AG04450 (cell line): ENCODE measurements at regions not wholly inside any gene's neighbourhood (a gene's known extent, or its start where the extent isn't known, plus 50 kb on each side); places are given as distances from the start of the nearest gene placed in this dataset.

ENCODE experiments used
- CTCF ChIA-PET: fragments of 300-600, 350-600 bp; formaldehyde crosslinking; extraction: SDS; loops from one replicate; lab custom pipeline; 2022; ENCODE audit warnings: antibody characterized with exemption, inconsistent platforms; lab: Charles Lee
- POLR2A ChIA-PET: fragments of 350-600 bp; formaldehyde crosslinking; extraction: SDS; loops from one replicate; lab custom pipeline; 2021; ENCODE audit warnings: antibody characterized with exemption, inconsistent platforms; lab: Yijun Ruan, JAX
- DNase-seq: peaks from one replicate; pipeline ENCODE4 v3.0.0-alpha.2; 2011; ENCODE audit warnings: low read depth, low spot score
- H3K27ac ChIP-seq: one replicate; pipeline ENCODE4 v1.5.1; 2012; ENCODE audit warnings: low read depth, low read length, control low read depth
- H3K27me3 ChIP-seq: one replicate; pipeline ENCODE4 v1.6.0; 2012; ENCODE audit warnings: low read length; ENCODE audit not compliant: control insufficient read depth, insufficient read depth
- H3K4me3 ChIP-seq: 2 replicates; pipeline ENCODE4 v1.5.1; 2011; ENCODE audit warnings: mild to moderate bottlenecking, low read depth, low read length, control low read depth
- H3K9me3 ChIP-seq: 2 replicates; pipeline ENCODE4 v1.5.1; 2012; ENCODE audit warnings: low read length; ENCODE audit not compliant: control insufficient read depth, insufficient read depth
- TF ChIP-seq, protein P1 (sequence below): IDR thresholded peaks from 2 replicates; pipeline ENCODE4 v1.5.1; 2011; ENCODE audit warnings: low read depth, low read length, control low read depth, inconsistent platforms

DNA sequence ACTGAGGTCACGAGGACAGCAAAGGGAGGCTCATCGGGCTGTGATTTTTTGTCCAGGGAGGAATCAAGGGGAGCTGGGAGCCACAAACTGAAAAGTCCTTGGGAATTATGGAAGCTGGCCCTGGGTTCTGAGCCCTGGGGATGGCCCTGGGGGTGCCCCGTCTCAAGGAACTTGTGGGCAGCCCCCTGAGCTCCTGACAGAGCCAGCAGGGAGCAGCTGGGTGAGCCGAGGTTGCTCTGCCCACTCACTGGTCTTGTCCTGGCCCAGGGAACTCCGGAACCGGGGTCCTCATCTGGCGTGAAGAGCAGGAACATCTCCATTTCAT, 61.3 kb upstream of the HDAC4 start:
- TF ChIP-seq, protein P1, sequence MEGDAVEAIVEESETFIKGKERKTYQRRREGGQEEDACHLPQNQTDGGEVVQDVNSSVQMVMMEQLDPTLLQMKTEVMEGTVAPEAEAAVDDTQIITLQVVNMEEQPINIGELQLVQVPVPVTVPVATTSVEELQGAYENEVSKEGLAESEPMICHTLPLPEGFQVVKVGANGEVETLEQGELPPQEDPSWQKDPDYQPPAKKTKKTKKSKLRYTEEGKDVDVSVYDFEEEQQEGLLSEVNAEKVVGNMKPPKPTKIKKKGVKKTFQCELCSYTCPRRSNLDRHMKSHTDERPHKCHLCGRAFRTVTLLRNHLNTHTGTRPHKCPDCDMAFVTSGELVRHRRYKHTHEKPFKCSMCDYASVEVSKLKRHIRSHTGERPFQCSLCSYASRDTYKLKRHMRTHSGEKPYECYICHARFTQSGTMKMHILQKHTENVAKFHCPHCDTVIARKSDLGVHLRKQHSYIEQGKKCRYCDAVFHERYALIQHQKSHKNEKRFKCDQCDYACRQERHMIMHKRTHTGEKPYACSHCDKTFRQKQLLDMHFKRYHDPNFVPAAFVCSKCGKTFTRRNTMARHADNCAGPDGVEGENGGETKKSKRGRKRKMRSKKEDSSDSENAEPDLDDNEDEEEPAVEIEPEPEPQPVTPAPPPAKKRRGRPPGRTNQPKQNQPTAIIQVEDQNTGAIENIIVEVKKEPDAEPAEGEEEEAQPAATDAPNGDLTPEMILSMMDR, result no peak
- no peak for DNase-seq
- Histone ChIP-seq H3K9me3 (peaks cover 34% of the 10 kb centered on the region; the same call in 1 of the 2 replicates), H3K27ac (no peak overlapping the region), H3K4me3 (no peak overlapping the region), H3K27me3 (no peaks in the 10 kb centered on the region)
- POLR2A ChIA-PET, result no interaction called here
- CTCF ChIA-PET, result no interaction called here

DNA sequence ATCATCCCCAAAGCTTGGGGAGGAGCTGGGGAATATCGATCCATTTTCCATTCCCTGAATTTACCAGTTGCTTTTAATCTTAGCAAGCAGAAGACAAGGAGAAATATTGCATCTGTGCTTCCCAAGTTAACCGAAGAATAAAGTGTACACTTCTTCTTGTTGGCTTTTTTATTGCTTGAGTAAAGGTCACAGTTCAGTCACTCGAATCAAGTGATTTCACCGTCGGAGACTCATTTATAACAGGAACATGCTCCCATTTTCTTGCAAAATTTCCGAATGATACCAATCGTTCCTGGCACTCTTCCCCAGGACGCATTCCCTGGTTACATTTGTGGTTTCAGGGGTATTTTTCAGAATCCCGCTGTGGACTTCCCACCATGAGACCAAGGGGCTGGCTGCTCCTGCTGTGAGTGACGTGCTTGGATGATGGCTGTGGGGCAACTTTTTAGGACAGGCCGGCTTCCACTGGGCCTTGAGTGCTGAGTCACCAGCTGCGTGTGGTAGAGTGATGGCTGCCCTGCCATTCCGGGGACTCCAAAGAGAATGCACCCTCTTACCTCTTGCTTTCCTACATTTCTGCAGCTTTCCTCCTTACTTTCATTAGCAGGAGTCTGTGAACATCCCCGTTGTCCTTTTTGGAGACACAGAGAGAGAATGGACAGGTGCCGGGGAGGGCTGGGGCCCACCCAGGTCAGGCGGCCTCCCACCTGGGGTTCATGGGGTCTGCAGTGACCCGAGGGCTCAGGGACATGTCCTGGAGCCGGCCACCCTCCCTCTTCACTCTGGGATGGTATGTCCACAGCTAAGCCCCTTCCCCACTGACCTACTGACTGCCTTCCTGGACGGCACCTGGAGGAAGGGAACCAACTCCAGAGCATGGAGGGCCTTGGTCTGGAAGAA, 60.7 kb upstream of the HDAC4 start:
- H3K9me3 ChIP-seq, result peaks cover 28% of the 10 kb centered on the region; the same call in 1 of the 2 replicates
- H3K27me3 ChIP-seq, result no peaks in the 10 kb centered on the region
- no peak overlapping the region for H3K27ac ChIP-seq
- H3K4me3 ChIP-seq, result no peak overlapping the region
- TF ChIP-seq, protein P1, result no peak
- POLR2A ChIA-PET, result no interaction called here
- no peak for DNase-seq
- CTCF ChIA-PET, result no interaction called here

DNA sequence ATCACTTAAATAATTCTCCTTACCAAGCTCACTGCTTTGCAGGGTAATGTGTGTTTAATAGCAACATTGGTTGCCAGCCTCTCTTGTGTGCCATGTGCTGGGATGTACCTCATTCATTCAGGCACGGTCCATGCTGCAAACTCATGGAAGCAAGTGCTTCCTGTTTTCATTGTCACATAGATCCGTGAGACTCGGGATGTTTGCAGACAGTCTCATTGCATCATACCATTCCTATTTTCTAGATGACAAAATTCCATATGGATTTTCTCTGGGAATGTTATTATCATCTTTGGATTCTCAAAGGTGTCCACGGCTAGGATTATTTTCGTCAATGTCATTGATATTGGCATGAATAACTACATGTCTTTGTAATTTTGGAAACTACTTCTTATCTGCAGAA, 60.0 kb upstream of the HDAC4 start:
- peaks cover 21% of the 10 kb centered on the region; the same call in 1 of the 2 replicates for H3K9me3 ChIP-seq
- no peaks in the 10 kb centered on the region for H3K27me3 ChIP-seq
- H3K27ac ChIP-seq, result no peak overlapping the region
- CTCF ChIA-PET, result no interaction called here
- no peak overlapping the region for H3K4me3 ChIP-seq
- TF ChIP-seq, protein P1, result no peak
- POLR2A ChIA-PET, result no interaction called here
- DNase-seq, result no peak

DNA sequence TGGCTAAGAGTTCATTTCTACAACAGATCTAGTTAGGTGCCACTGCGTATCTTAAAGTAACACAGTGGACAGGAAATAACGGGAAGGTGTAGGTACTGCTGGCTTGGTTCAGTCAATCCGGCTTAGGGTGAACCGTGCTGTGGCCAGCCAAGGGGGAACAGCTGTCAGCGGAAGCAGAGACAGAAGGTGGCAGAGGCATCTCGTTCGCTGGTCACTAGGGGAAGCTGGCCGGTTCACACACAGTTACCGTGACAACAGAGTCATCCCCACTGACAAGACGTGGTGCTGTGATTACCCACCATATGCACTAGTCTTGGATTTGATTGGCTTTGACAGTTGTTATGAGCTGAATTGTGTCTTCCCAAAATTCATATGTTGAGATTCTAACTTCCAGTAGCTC, 58.8 kb upstream of the HDAC4 start:
- ChIA-PET CTCF (no interaction called here), POLR2A (no interaction called here)
- no peak for DNase-seq
- H3K4me3 ChIP-seq, result no peak overlapping the region
- TF ChIP-seq, protein P1, result no peak
- H3K9me3 ChIP-seq, result peaks cover 9% of the 10 kb centered on the region; the same call in 1 of the 2 replicates
- no peaks in the 10 kb centered on the region for H3K27me3 ChIP-seq
- no peak overlapping the region for H3K27ac ChIP-seq

DNA sequence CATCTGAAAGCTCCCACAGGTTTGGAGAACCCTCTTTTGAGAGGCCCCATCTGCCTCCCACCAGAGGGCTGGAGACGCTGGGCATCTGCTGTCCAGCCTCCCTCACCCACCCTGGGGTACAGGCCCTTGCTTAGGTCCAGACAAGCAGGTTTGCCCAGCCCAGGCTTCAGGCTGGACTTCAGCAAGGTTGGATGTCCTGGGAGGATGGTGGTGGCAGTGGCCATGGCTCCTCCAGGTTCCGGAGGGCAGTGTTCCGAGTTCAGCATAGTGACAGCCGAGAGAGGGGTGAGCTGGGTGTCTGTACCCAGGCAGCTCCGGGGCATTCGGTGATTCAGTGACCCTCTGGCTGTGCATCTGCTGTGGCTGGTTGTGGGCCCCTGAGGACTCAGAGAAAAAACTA, 58.2 kb upstream of the HDAC4 start:
- Histone ChIP-seq H3K27ac (no peak overlapping the region), H3K4me3 (no peak overlapping the region), H3K27me3 (no peaks in the 10 kb centered on the region), H3K9me3 (peaks cover 4% of the 10 kb centered on the region; the same call in 1 of the 2 replicates)
- CTCF ChIA-PET, result no interaction called here
- TF ChIP-seq, protein P1, result no peak
- DNase-seq, result no peak
- POLR2A ChIA-PET, result no interaction called here
